Lower lobe of right lung (tissue), 2 donors: ENCODE measurements at regions not wholly inside any gene's neighbourhood (a gene's known extent, or its start where the extent isn't known, plus 50 kb on each side); places are given as distances from the start of the nearest gene placed in this dataset.

Source experiments
- ATAC-seq, 2 donors: fragments of 200-7000 bp; cut with Tn5 transposase; one replicate each; pipeline ENCODE4 v1.9.1; 2020 to 2022; ENCODE audit warnings: mild to moderate bottlenecking in 2 of 2, moderate library complexity in 2 of 2
- DNase-seq: peaks from one replicate; pipeline ENCODE4 v3.0.0-alpha.2; 2020
- H3K27ac ChIP-seq: fragments of 200-600 bp; one replicate; pipeline ENCODE4 v1.8.0; 2022
- H3K27me3 ChIP-seq: fragments of 200-600 bp; one replicate; pipeline ENCODE4 v1.8.0; 2022; ENCODE audit warnings: low read depth
- H3K36me3 ChIP-seq: fragments of 200-600 bp; one replicate; pipeline ENCODE4 v1.8.0; 2022; ENCODE audit warnings: mild to moderate bottlenecking
- H3K4me1 ChIP-seq: fragments of 200-600 bp; one replicate; pipeline ENCODE4 v1.8.0; 2022
- H3K4me3 ChIP-seq: fragments of 200-600 bp; one replicate; pipeline ENCODE4 v1.8.0; 2022; ENCODE audit warnings: mild to moderate bottlenecking
- H3K9me3 ChIP-seq: fragments of 200-600 bp; one replicate; pipeline ENCODE4 v1.8.0; 2022
- CTCF ChIP-seq: fragments of 200-600 bp; IDR thresholded peaks from one replicate; pipeline ENCODE4 v1.8.0; 2022; ENCODE audit warnings: antibody characterized with exemption, mild to moderate bottlenecking
- intact Hi-C: fragments of 100-400 bp; cut with DNase I; formaldehyde crosslinking; loops from one replicate; pipeline ENCODE4 v1.11.0; 2022
- donor health status: DM: no; HTN: yes; CAD: no; lungs with severe emphysema.

GRCh38 chr9:23219471-23219870 is 606.6 kb downstream of the ELAVL2 start:
- DNase-seq: no peak

GRCh38 chr9:23220171-23220570 is 605.9 kb downstream of the ELAVL2 start:
- H3K9me3 ChIP-seq: no peaks in the 10 kb centered on the region
- TF ChIP-seq CTCF: no peak
- ATAC-seq: no peak
- no peak overlapping the region for H3K27ac ChIP-seq
- H3K4me1 ChIP-seq: no peaks in the 10 kb centered on the region
- H3K36me3 ChIP-seq: no peaks in the 10 kb centered on the region
- H3K4me3 ChIP-seq: no peak overlapping the region
- H3K27me3 ChIP-seq: no peaks in the 10 kb centered on the region
- no peak for DNase-seq
- intact Hi-C loops: no loop called here

More at GRCh38 chr9:23219471-23219870, 606.6 kb downstream of the ELAVL2 start:
- H3K4me1 ChIP-seq: no peaks in the 10 kb centered on the region
- H3K4me3 ChIP-seq: no peak overlapping the region
- peak in 1 of 2 donors; percentile 9 for ATAC-seq
- TF ChIP-seq CTCF: no peak
- no peaks in the 10 kb centered on the region for H3K27me3 ChIP-seq
- H3K36me3 ChIP-seq: no peaks in the 10 kb centered on the region
- intact Hi-C loops: no loop called here
- no peaks in the 10 kb centered on the region for H3K9me3 ChIP-seq
- H3K27ac ChIP-seq: no peak overlapping the region

- Histone ChIP-seq H3K4me1 (no peaks in the 10 kb centered on the region), H3K27ac (no peak overlapping the region), H3K4me3 (no peak overlapping the region), H3K9me3 (no peaks in the 10 kb centered on the region), H3K27me3 (no peaks in the 10 kb centered on the region), H3K36me3 (no peaks in the 10 kb centered on the region)
- intact Hi-C loops: no loop called here
- no peak for TF ChIP-seq CTCF
- DNase-seq (no peak), ATAC-seq (no peak)
Measured at GRCh38 chr9:23220957-23221356, 605.1 kb downstream of the ELAVL2 start.

GRCh38 chr9:23229890-23230317 is 596.1 kb downstream of the ELAVL2 start:
- DNase-seq: no peak
- Histone ChIP-seq H3K9me3 (no peaks in the 10 kb centered on the region), H3K27ac (no peak overlapping the region), H3K4me3 (no peak overlapping the region), H3K27me3 (no peaks in the 10 kb centered on the region), H3K4me1 (no peaks in the 10 kb centered on the region), H3K36me3 (no peaks in the 10 kb centered on the region)
- intact Hi-C loops: no loop called here
- no peak for ATAC-seq
- no peak for TF ChIP-seq CTCF

- Histone ChIP-seq H3K36me3 (no peaks in the 10 kb centered on the region), H3K4me3 (no peak overlapping the region), H3K9me3 (no peaks in the 10 kb centered on the region), H3K27me3 (no peaks in the 10 kb centered on the region), H3K4me1 (no peaks in the 10 kb centered on the region), H3K27ac (no peak overlapping the region)
- no peak for TF ChIP-seq CTCF
- ATAC-seq: no peak
- no peak for DNase-seq
- intact Hi-C loops: no loop called here
Measured at GRCh38 chr9:23232831-23233230, 593.2 kb downstream of the ELAVL2 start.

- Histone ChIP-seq H3K27me3 (no peaks in the 10 kb centered on the region), H3K27ac (no peak overlapping the region), H3K36me3 (no peaks in the 10 kb centered on the region), H3K4me3 (no peak overlapping the region), H3K4me1 (no peaks in the 10 kb centered on the region), H3K9me3 (peaks cover 10% of the 10 kb centered on the region)
- TF ChIP-seq CTCF: no peak
- DNase-seq (no peak), ATAC-seq (no peak)
- intact Hi-C loops: no loop called here
Measured at GRCh38 chr9:23243523-23243922, 582.5 kb downstream of the ELAVL2 start.
